DMS53 (cell line): ENCODE measurements at regions not wholly inside any gene's neighbourhood (a gene's known extent, or its start where the extent isn't known, plus 50 kb on each side); places are given as distances from the start of the nearest gene placed in this dataset.

ENCODE experiments used
- DNase-seq: peaks from one replicate; lab custom pipeline; 2025; lab: John Stamatoyannopoulos, UW

- no peak for DNase-seq
Observed at GRCh38 chr2:51111532-51111931, 79.6 kb upstream of the NRXN1 start.

GRCh38 chr2:51108794-51109193 is 76.9 kb upstream of the NRXN1 start:
- no peak for DNase-seq

GRCh38 chr2:51107841-51108240 is 75.9 kb upstream of the NRXN1 start:
- no peak for DNase-seq

- DNase-seq: no peak
Observed at GRCh38 chr2:51105811-51106210, 73.9 kb upstream of the NRXN1 start.

GRCh38 chr2:51103205-51103604 is 71.3 kb upstream of the NRXN1 start:
- DNase-seq: no peak

GRCh38 chr2:51093016-51093415 is 61.1 kb upstream of the NRXN1 start:
- no peak for DNase-seq

- peak; percentile 20 for DNase-seq
Observed at GRCh38 chr2:51085420-51086068, 53.6 kb upstream of the NRXN1 start.

GRCh38 chr2:51084750-51085149 is 52.8 kb upstream of the NRXN1 start:
- peak; percentile 14 for DNase-seq
